WTC11 (cell line): ENCODE measurements at regions not wholly inside any gene's neighbourhood (a gene's known extent, or its start where the extent isn't known, plus 50 kb on each side); places are given as distances from the start of the nearest gene placed in this dataset.

Experiments used
- CBFB ChIP-seq: sonication (generic); formaldehyde crosslinking; IDR thresholded peaks from 2 replicates; pipeline ENCODE4 v1.8.1; 2022; ENCODE audit warnings: mild to moderate bottlenecking, low read depth, missing genetic modification reagents
- GTF2I ChIP-seq: fragments of 250-450 bp; sonication (Bioruptor Pico); conservative IDR thresholded peaks from 2 replicates; pipeline ENCODE4 v1.4.0; 2021; ENCODE audit warnings: mild to moderate bottlenecking
- JUN ChIP-seq: sonication (generic); formaldehyde crosslinking; IDR thresholded peaks from 2 replicates; pipeline ENCODE4 v1.8.0; 2023; ENCODE audit warnings: mild to moderate bottlenecking, missing genetic modification reagents
- USF1 ChIP-seq: sonication (generic); formaldehyde crosslinking; IDR thresholded peaks from 2 replicates; pipeline ENCODE4 v1.8.0; 2022; ENCODE audit warnings: mild to moderate bottlenecking, missing genetic modification reagents
- TF ChIP-seq, protein P1 (sequence below): fragments of 200-600 bp; IDR thresholded peaks from 2 replicates; pipeline ENCODE4 v1.8.0; 2022; ENCODE audit warnings: antibody characterized with exemption
- TF ChIP-seq, protein P2 (sequence below): sonication (generic); formaldehyde crosslinking; IDR thresholded peaks from 2 replicates; pipeline ENCODE4 v1.8.1; 2023; ENCODE audit warnings: mild to moderate bottlenecking, missing genetic modification reagents

DNA sequence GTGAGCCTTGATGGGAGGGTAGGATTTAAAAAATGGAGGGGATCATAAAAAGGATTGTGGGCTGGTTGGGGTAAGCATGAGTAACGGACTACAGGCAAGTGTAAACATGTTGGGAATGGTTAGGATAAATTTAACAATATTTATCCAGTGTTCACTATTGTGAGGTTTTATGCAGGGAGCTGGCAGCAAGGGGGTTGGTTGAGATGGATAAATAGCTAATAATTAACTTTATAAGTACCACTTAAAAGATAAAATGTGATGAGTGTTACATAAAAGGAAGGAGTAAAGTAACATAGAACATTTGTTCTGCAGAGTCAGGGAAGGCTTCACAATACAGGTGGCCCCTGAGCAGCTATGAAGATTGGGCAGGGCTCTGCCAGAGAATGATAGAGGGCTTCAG is 109.0 kb downstream of the NGF start:
- TF ChIP-seq, protein P1, sequence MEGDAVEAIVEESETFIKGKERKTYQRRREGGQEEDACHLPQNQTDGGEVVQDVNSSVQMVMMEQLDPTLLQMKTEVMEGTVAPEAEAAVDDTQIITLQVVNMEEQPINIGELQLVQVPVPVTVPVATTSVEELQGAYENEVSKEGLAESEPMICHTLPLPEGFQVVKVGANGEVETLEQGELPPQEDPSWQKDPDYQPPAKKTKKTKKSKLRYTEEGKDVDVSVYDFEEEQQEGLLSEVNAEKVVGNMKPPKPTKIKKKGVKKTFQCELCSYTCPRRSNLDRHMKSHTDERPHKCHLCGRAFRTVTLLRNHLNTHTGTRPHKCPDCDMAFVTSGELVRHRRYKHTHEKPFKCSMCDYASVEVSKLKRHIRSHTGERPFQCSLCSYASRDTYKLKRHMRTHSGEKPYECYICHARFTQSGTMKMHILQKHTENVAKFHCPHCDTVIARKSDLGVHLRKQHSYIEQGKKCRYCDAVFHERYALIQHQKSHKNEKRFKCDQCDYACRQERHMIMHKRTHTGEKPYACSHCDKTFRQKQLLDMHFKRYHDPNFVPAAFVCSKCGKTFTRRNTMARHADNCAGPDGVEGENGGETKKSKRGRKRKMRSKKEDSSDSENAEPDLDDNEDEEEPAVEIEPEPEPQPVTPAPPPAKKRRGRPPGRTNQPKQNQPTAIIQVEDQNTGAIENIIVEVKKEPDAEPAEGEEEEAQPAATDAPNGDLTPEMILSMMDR, result no peak
- TF ChIP-seq CBFB (CRISPR knock-in tag), result no peak
- no peak for TF ChIP-seq JUN (CRISPR knock-in tag)
- TF ChIP-seq USF1, result no peak
- TF ChIP-seq, protein P2, sequence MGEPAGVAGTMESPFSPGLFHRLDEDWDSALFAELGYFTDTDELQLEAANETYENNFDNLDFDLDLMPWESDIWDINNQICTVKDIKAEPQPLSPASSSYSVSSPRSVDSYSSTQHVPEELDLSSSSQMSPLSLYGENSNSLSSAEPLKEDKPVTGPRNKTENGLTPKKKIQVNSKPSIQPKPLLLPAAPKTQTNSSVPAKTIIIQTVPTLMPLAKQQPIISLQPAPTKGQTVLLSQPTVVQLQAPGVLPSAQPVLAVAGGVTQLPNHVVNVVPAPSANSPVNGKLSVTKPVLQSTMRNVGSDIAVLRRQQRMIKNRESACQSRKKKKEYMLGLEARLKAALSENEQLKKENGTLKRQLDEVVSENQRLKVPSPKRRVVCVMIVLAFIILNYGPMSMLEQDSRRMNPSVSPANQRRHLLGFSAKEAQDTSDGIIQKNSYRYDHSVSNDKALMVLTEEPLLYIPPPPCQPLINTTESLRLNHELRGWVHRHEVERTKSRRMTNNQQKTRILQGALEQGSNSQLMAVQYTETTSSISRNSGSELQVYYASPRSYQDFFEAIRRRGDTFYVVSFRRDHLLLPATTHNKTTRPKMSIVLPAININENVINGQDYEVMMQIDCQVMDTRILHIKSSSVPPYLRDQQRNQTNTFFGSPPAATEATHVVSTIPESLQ, result no peak
- no peak for TF ChIP-seq GTF2I (CRISPR knock-in tag)
